Ovary (tissue), 3 donors: ENCODE measurements at regions not wholly inside any gene's neighbourhood (a gene's known extent, or its start where the extent isn't known, plus 50 kb on each side); places are given as distances from the start of the nearest gene placed in this dataset.

Experiments used
- POLR2A ChIP-seq: fragments of 450-650 bp; IDR thresholded peaks from one replicate; pipeline ENCODE4 v1.6.1; 2017; ENCODE audit warnings: antibody characterized with exemption, mild to moderate bottlenecking, moderate library complexity
- TF ChIP-seq, protein P1 (sequence below), 3 donors: fragments of 450-650 bp in 2 of 3; fragments of 200-600 bp in 1 of 3; IDR thresholded peaks; one replicate each; pipeline versions ENCODE4 v1.5.1 to v1.8.0; 2016 to 2022; ENCODE audit warnings: antibody characterized with exemption in 3 of 3, mild to moderate bottlenecking in 1 of 3
- donor health status: DM: no; HTN: no; CAD: no.

GRCh38 chr2:117485588-117485987, 328.9 kb upstream of the DDX18 start:
- TF ChIP-seq, protein P1, sequence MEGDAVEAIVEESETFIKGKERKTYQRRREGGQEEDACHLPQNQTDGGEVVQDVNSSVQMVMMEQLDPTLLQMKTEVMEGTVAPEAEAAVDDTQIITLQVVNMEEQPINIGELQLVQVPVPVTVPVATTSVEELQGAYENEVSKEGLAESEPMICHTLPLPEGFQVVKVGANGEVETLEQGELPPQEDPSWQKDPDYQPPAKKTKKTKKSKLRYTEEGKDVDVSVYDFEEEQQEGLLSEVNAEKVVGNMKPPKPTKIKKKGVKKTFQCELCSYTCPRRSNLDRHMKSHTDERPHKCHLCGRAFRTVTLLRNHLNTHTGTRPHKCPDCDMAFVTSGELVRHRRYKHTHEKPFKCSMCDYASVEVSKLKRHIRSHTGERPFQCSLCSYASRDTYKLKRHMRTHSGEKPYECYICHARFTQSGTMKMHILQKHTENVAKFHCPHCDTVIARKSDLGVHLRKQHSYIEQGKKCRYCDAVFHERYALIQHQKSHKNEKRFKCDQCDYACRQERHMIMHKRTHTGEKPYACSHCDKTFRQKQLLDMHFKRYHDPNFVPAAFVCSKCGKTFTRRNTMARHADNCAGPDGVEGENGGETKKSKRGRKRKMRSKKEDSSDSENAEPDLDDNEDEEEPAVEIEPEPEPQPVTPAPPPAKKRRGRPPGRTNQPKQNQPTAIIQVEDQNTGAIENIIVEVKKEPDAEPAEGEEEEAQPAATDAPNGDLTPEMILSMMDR (IDR thresholded peaks at IDR 0.05) = no peak
- no peak for TF ChIP-seq POLR2A
